Smooth muscle cell (in vitro differentiated cells): ENCODE measurements at regions not wholly inside any gene's neighbourhood (a gene's known extent, or its start where the extent isn't known, plus 50 kb on each side); places are given as distances from the start of the nearest gene placed in this dataset.

ENCODE experiments used
- DNase-seq: peaks from one replicate; lab custom pipeline; 2025; ENCODE audit not compliant: unreplicated experiment; lab: John Stamatoyannopoulos, UW
- H2AFZ ChIP-seq: fragments of 200-600 bp; sonication (generic); 2 replicates; pipeline ENCODE4 v1.6.0; 2016; ENCODE audit warnings: antibody characterized with exemption, low read depth, mild to moderate bottlenecking
- H3F3A ChIP-seq: fragments of 200-600 bp; sonication (generic); 2 replicates; pipeline ENCODE4 v1.6.0; 2017; ENCODE audit warnings: antibody characterized with exemption, low read depth
- H3K27ac ChIP-seq: fragments of 200-600 bp; sonication (generic); 2 replicates; pipeline ENCODE4 v1.5.1; 2016; ENCODE audit warnings: low read depth, mild to moderate bottlenecking
- H3K27me3 ChIP-seq: fragments of 200-600 bp; sonication (generic); 2 replicates; pipeline ENCODE4 v1.6.1; 2016; ENCODE audit warnings: low read depth, mild to moderate bottlenecking
- H3K36me3 ChIP-seq: fragments of 200-600 bp; sonication (generic); 2 replicates; pipeline ENCODE4 v1.5.1; 2016; ENCODE audit warnings: low read depth
- H3K4me1 ChIP-seq: fragments of 200-600 bp; sonication (generic); 2 replicates; pipeline ENCODE4 v1.5.1; 2016; ENCODE audit warnings: low read depth
- H3K4me2 ChIP-seq: fragments of 200-600 bp; sonication (generic); 2 replicates; pipeline ENCODE4 v1.6.0; 2016; ENCODE audit warnings: mild to moderate bottlenecking
- H3K4me3 ChIP-seq: fragments of 200-600 bp; sonication (generic); 2 replicates; pipeline ENCODE4 v1.5.1; 2016; ENCODE audit warnings: mild to moderate bottlenecking
- H3K79me2 ChIP-seq: fragments of 200-600 bp; sonication (generic); 2 replicates; pipeline ENCODE4 v1.6.0; 2016; ENCODE audit warnings: low read depth, mild to moderate bottlenecking
- H3K9ac ChIP-seq: fragments of 200-600 bp; sonication (generic); 2 replicates; pipeline ENCODE4 v1.6.0; 2016; ENCODE audit warnings: low read depth
- H3K9me3 ChIP-seq: fragments of 200-600 bp; sonication (generic); replicated peaks from 2 replicates; pipeline ENCODE4 v1.5.1; 2016; ENCODE audit warnings: low read depth
- H4K20me1 ChIP-seq: fragments of 200-600 bp; sonication (generic); 2 replicates; pipeline ENCODE4 v1.6.0; 2016; ENCODE audit warnings: low read depth
- CTCF ChIP-seq: fragments of 200-600 bp; sonication (generic); IDR thresholded peaks from 2 replicates; pipeline ENCODE4 v1.5.1; 2017; ENCODE audit warnings: borderline replicate concordance, mild to moderate bottlenecking, antibody characterized with exemption; ENCODE audit not compliant: insufficient read depth, poor library complexity, severe bottlenecking
- WGBS: methylation state at CpG from one replicate; pipeline ENCODE4 v1.1.7; 2016; ENCODE audit warnings: low lambda C conversion rate; 5-methylcytosine and 5-hydroxymethylcytosine counted together

GRCh38 chr4:189053621-189054020 lies 887.1 kb upstream of the FRG1 start:
- no peak for TF ChIP-seq CTCF
- Histone ChIP-seq H3K4me2 (no peak overlapping the region), H3F3A (no peaks in the 10 kb centered on the region), H3K79me2 (no peaks in the 10 kb centered on the region), H3K27ac (no peak overlapping the region), H2AFZ (no peak overlapping the region), H3K9ac (no peak overlapping the region), H3K36me3 (no peaks in the 10 kb centered on the region), H4K20me1 (no peaks in the 10 kb centered on the region), H3K4me3 (no peak overlapping the region), H3K9me3 (no peaks in the 10 kb centered on the region), H3K4me1 (no peaks in the 10 kb centered on the region), H3K27me3 (no peaks in the 10 kb centered on the region)
- no peak for DNase-seq
- WGBS, result 92% methylated on average over 7 of the region's 7 CpGs

- Histone ChIP-seq H3K9me3 (peaks cover 3% of the 10 kb centered on the region), H3K79me2 (no peaks in the 10 kb centered on the region)
- no peak for DNase-seq
Observed at GRCh38 chr4:189060104-189060503, 880.6 kb upstream of the FRG1 start.

GRCh38 chr4:189062047-189062820 lies 878.4 kb upstream of the FRG1 start:
- Histone ChIP-seq H3K4me3 (no peak overlapping the region), H3K79me2 (no peaks in the 10 kb centered on the region), H3K36me3 (no peaks in the 10 kb centered on the region), H3K9me3 (peaks cover 3% of the 10 kb centered on the region), H3K4me1 (no peaks in the 10 kb centered on the region), H3K27ac (no peak overlapping the region), H3K9ac (no peak overlapping the region), H2AFZ (no peak overlapping the region), H3F3A (no peaks in the 10 kb centered on the region), H3K27me3 (no peaks in the 10 kb centered on the region), H3K4me2 (no peak overlapping the region), H4K20me1 (no peaks in the 10 kb centered on the region)
- no peak for TF ChIP-seq CTCF
- DNase-seq, result no peak
- WGBS, result 88% methylated on average over 2 of the region's 2 CpGs

More at GRCh38 chr4:189060104-189060503, 880.6 kb upstream of the FRG1 start:
- Histone ChIP-seq H3K4me1 (no peaks in the 10 kb centered on the region), H3K27me3 (no peaks in the 10 kb centered on the region), H2AFZ (no peak overlapping the region), H3K27ac (no peak overlapping the region), H3F3A (no peaks in the 10 kb centered on the region), H3K9ac (no peak overlapping the region), H3K36me3 (no peaks in the 10 kb centered on the region), H3K4me2 (no peak overlapping the region), H4K20me1 (no peaks in the 10 kb centered on the region), H3K4me3 (no peak overlapping the region)
- WGBS, result 34% methylated on average over 1 of the region's 1 CpG
- TF ChIP-seq CTCF, result no peak

GRCh38 chr4:189069772-189070171 lies 870.9 kb upstream of the FRG1 start:
- WGBS, result 95% methylated on average over 1 of the region's 1 CpG
- H3K9me3 ChIP-seq, result no peaks in the 10 kb centered on the region
- TF ChIP-seq CTCF, result no peak

More at GRCh38 chr4:189069772-189070171, 870.9 kb upstream of the FRG1 start:
- Histone ChIP-seq H3K79me2 (no peaks in the 10 kb centered on the region), H3K27me3 (no peaks in the 10 kb centered on the region), H4K20me1 (no peaks in the 10 kb centered on the region), H3K4me2 (no peak overlapping the region), H3K27ac (no peak overlapping the region), H3K4me1 (no peaks in the 10 kb centered on the region), H3K36me3 (no peaks in the 10 kb centered on the region), H3K4me3 (no peak overlapping the region), H2AFZ (no peak overlapping the region), H3F3A (no peaks in the 10 kb centered on the region), H3K9ac (no peak overlapping the region)
- DNase-seq, result no peak
